AG10803 (cell line): ENCODE measurements at regions not wholly inside any gene's neighbourhood (a gene's known extent, or its start where the extent isn't known, plus 50 kb on each side); places are given as distances from the start of the nearest gene placed in this dataset.

Experiments
- DNase-seq: peaks from one replicate; pipeline ENCODE4 v3.0.0; 2010; ENCODE audit warnings: low read depth
- H3K4me3 ChIP-seq: 2 replicates; pipeline ENCODE4 v1.5.1; 2011; ENCODE audit warnings: mild to moderate bottlenecking, low read length, control low read depth
- TF ChIP-seq, protein P1 (sequence below): conservative IDR thresholded peaks from 2 replicates; pipeline ENCODE4 v1.5.1; 2011; ENCODE audit warnings: mild to moderate bottlenecking, low read length, control low read depth, inconsistent platforms

DNA sequence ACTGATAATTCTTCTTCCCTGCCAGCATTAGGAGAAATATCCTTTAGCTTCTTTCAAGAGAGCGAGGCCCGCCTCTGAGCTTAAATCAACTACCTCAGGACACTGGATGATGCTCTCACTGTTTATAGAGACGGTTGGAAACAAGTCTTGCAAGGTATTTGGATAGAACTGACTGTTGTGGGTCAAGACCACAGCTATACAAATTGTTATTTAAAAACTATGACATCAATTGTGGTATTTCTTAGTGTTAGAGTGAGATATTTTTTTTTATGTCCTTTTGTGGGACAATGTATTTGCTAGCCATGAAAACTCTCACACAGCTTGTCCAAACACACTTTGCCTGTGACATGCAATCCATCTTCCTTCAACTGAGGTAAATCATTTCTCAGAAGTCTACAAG, 136.3 kb upstream of the PHACTR1 start:
- no peak overlapping the region for H3K4me3 ChIP-seq
- TF ChIP-seq, protein P1, sequence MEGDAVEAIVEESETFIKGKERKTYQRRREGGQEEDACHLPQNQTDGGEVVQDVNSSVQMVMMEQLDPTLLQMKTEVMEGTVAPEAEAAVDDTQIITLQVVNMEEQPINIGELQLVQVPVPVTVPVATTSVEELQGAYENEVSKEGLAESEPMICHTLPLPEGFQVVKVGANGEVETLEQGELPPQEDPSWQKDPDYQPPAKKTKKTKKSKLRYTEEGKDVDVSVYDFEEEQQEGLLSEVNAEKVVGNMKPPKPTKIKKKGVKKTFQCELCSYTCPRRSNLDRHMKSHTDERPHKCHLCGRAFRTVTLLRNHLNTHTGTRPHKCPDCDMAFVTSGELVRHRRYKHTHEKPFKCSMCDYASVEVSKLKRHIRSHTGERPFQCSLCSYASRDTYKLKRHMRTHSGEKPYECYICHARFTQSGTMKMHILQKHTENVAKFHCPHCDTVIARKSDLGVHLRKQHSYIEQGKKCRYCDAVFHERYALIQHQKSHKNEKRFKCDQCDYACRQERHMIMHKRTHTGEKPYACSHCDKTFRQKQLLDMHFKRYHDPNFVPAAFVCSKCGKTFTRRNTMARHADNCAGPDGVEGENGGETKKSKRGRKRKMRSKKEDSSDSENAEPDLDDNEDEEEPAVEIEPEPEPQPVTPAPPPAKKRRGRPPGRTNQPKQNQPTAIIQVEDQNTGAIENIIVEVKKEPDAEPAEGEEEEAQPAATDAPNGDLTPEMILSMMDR, result no peak
- no peak for DNase-seq

DNA sequence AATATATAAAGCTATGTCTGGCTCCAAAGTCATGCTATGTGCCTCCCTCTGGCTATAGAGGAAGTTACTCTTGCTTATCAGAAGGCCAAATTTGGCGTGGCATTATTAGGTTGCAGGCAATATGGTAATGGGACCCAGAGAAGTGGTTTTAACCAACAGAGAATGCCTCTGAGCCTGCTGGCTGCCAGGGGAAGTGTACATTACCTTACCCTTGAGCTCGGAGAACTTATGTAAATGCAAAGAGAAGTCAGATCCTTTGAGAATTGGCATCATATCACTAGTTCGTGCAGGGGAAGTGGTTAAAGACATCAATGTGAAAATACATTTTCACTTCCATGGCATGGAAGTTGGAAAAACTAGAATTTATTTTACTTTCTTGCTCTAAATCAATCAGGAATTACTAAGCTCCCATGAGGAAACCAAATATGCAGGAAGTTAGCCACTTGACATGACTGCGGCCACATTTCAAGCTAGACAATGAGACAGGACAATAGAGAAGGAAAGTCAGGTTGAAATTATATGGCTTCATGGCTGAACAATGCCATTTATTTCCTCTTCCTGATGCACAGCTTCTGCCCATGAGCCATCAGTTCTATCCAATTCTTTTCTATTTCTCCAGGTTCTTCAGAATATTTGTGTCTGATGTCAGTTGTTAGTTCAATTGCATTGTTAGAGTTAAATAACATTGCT, 134.0 kb upstream of the PHACTR1 start:
- no peak for DNase-seq
- no peak overlapping the region for H3K4me3 ChIP-seq
- TF ChIP-seq, protein P1, result no peak

DNA sequence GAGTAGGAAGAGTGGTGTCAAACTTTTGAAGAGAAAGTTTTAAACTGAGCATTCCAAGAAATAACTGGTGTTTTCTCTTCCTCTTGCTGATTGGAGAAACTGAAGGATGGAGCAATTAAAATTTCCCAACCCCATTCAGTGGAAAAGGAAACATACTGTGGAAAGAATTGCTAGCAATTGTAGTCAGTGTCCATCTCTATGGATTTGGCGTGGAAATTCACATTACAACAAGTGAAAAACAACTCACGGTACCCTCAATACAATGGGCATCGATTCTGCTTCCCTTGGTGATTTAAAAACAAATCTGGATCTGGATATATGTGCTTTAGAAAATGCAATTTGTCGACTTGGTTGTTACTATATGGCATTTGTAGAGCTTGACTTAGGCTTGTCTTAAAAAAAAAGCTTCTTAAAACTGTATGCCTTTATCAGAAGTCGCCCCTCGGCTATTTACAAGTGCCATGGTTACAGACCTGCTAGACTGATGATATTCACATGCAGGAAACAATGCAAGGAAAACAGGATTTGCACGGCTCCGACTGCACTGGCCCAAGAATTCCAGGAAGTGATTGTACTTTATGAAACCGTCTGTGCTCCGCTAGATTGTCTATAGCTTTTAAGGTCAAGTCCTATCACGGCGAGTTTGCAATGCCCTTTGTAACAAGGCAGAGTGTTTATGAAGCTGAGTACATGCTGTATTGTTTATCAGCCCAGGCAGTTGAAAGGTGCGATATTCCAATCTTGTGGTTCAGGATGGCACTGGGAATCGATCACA, 131.7 kb upstream of the PHACTR1 start:
- TF ChIP-seq, protein P1, result no peak
- H3K4me3 ChIP-seq, result no peak overlapping the region
- DNase-seq, result no peak

DNA sequence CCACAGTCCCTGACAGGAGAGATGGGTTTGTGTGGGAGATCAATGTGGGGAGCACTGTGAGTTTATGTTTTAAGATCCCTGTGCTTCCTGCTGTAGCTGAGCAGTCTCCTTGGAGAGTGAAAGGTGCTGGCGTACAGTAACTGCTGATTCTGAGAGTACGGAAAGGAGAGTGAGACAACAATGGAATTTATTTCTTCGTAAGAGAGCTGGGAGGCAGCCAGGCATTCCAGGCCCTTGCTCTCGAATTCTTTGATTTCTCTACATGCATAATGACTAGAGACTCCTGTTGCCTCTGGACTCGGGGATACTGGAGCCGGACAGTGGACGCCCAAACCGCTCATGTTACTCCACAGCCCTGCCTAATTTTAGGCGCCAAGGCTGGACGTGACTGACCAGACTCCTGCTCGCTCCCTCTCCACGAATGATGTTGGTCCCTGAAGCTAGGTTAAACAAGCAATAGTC, 131.0 kb upstream of the PHACTR1 start:
- DNase-seq, result no peak
- TF ChIP-seq, protein P1, result no peak
- H3K4me3 ChIP-seq, result no peak overlapping the region

DNA sequence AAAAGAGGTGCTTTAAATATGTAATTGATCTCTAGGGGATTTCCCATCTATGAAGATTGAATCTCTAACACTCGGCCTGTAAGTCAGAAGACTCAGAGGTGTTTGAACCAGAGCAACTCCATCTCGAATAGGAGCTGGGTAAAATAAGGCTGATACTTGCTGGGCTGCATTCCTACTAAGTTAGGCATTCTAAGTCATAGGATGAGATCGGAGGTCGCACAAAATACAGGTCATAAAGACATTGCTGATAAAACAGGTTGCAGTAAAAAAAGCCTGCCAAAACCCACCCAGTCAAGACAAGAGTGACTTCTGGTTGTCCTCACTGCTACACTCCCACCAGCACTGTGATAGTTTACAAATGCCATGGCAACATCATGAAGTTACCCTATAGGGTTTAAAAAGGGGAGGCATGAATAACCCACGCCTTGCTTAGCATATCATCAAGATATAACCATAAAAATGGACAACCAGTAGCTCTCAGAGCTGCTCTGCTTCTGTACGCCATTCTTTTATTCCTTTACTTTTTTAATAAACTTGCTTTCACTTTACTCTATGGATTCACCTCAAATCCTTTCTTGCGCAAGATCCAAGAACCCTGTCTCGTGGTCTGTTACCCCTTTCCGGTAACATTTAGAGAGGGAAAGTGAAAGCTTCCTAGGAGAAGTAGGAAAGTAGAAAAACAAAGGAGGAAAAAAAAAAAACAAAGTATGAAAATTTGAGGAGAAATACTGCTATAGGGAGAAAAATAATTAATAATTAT, 129.7 kb upstream of the PHACTR1 start:
- H3K4me3 ChIP-seq, result no peak overlapping the region
- DNase-seq, result no peak
- TF ChIP-seq, protein P1, result no peak

DNA sequence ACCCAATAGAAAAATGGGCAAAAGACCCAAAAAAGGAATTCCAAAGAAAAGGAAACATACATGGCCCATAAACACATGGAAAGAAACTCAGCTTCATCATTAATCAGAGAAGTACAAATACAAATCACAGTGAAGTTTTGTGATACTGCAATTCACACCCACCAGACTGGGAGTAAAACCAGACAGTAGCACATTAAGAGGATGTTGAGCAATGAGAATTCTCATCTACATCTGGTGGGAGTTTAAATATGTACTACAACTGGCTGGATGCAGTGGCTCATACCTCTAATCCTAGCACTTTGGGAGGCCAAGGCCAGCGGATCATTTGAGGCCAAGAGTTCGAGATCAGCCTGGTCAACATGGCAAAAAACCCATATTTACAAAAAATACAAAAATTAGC, 125.7 kb upstream of the PHACTR1 start:
- DNase-seq, result peak; percentile 78
- H3K4me3 ChIP-seq, result no peak overlapping the region
- TF ChIP-seq, protein P1, result no peak
